Astrocyte of the cerebellum (primary cell): ENCODE measurements at regions not wholly inside any gene's neighbourhood (a gene's known extent, or its start where the extent isn't known, plus 50 kb on each side); places are given as distances from the start of the nearest gene placed in this dataset.

Experiments used
- DNase-seq: peaks from one replicate; pipeline ENCODE4 v3.0.0-alpha.2; 2011; ENCODE audit warnings: low read depth
- H3K4me3 ChIP-seq: 2 replicates; pipeline ENCODE4 v1.5.1; 2011; ENCODE audit warnings: mild to moderate bottlenecking, low read depth, low read length, moderate library complexity
- in situ Hi-C: cut with HindIII; loops from 2 replicates; pipeline ENCODE4 v1.10.0; 2017; ENCODE audit warnings: low sequenced_read_pairs
- TF ChIP-seq, protein P1 (sequence below): IDR thresholded peaks from 2 replicates; pipeline ENCODE4 v1.5.1; 2012; ENCODE audit warnings: low read length, low read depth, moderate library complexity, mild to moderate bottlenecking; ENCODE audit errors: missing control alignments

DNA sequence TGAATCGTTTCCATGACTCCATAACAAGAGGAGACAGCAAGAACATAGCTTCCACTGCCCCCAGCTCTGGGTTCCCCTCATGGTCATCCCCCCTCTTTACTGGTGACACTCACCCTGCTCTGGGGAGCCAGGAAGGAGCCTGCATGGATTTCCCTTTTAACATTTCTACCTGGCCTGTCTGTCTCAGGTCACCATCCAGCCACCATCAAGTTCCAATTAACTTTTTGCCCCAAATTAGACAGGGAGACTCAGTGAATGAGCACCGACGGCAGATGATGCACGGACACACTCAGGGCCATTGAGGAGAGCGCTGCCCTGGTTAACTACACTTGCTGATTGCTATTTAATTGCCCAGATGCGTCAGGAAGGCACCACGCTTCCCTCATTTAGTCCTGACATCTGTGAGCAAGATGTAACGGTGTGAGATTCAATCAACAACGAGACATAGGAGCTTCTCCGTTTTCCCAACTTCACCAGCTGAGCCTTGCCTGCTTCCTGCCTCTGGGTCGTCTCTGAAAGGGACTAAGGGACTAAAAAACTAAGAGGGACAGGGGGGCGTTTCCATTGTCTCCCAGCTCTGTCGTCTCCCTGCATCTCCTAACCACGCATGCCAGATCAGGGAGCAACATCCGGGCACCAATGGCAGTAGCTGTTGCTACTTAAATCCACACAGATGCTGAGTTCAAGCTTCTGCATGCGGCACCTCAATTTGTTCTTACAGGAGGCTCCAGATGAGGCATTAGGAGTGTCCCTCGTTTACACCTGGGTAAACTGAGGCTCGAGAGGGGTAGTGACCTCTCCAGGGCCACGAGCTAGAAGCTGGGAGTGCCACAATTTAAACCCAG is 426.7 kb downstream of the NPHP4 start:
- TF ChIP-seq, protein P1, sequence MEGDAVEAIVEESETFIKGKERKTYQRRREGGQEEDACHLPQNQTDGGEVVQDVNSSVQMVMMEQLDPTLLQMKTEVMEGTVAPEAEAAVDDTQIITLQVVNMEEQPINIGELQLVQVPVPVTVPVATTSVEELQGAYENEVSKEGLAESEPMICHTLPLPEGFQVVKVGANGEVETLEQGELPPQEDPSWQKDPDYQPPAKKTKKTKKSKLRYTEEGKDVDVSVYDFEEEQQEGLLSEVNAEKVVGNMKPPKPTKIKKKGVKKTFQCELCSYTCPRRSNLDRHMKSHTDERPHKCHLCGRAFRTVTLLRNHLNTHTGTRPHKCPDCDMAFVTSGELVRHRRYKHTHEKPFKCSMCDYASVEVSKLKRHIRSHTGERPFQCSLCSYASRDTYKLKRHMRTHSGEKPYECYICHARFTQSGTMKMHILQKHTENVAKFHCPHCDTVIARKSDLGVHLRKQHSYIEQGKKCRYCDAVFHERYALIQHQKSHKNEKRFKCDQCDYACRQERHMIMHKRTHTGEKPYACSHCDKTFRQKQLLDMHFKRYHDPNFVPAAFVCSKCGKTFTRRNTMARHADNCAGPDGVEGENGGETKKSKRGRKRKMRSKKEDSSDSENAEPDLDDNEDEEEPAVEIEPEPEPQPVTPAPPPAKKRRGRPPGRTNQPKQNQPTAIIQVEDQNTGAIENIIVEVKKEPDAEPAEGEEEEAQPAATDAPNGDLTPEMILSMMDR = no peak
- H3K4me3 ChIP-seq = no peak overlapping the region
- DNase-seq = no peak
- in situ Hi-C loops = no loop called here

DNA sequence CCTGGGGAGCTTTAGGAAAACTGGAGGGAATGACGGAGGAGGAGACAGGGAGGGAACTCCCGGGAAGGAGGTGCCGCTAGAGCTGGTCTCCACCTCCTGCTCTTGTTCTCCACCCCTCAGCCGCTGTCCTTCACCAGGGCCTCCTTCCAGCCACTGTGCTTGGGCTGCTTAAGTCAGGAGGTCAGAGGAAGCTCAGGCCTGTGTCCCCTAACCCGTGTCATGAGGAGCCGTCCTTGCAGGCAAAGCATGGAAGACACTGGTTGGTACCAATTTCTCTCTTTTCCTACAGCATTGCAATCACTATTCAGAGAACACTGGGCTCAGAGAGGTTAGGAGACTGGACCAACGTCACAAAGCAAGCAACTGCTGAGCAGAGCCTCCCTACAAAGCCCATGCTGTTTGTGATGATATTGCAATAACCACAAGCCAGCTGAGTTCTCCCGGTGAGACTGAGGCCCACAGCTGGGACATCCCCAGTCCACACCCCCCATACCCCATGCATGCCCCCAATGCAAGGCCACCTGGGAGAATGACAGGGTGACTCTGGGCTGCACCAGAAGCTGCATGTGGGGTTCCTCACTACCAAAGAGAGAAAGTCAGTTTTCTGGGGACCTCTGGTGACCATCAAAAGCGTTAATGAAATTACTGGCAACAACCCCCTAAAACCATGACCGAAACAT is 427.5 kb downstream of the NPHP4 start:
- in situ Hi-C loops = no loop called here
- no peak overlapping the region for H3K4me3 ChIP-seq
- DNase-seq = no peak
- TF ChIP-seq, protein P1 = no peak

DNA sequence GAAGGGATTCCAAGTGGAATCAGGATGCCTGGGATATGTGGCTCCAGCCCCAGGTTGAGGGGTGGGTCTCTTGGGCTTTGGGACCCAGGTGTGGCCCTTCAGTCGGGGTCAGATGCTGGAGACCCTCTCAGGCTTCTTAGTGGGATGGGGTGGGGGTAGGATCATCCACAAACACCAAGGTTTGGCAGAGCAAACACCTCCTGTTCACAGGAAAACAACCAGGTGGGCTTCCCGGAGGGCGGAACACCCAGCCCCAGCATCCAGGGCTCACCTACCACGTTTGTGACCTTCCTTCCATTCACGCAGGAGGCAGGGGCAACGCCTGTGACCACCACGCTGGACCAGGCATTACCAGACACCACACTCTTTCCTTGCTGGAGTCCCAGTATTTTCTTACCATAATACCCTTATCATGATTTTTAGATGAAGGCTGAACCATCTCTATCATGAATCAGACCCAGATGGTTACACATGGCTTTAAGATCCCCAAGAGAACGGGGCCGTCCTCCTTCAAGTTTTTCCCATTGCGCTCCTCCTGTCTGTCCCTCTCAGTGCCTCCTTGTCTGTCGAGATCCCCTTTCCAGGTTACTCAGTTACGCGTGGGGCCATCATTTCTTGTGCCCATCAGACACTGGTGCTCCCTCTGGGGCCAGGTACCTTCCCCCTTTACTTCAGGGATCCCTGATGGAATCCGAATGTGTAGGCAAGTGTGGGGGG is 428.2 kb downstream of the NPHP4 start:
- H3K4me3 ChIP-seq = no peak overlapping the region
- no peak for DNase-seq
- TF ChIP-seq, protein P1 = no peak
- in situ Hi-C loops = no loop called here

DNA sequence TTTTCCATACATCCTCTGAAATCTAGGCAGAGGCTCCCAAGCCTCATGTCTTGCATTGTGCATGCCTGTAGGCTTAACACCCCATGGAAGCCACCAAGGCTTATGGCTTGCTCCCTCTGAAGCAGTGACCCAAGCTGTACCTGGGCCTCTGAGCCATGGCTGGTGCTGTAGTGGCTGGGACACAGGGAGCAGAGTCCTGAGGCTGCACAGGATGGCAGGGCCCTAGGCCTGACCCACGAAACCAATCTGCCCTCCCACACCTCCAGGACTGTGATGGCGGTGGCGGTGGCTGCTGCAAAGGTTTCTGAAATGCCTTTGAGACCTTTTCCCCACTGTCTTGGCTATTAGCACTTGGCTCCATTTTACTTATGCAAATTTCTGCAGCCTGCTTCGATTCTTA is 429.5 kb downstream of the NPHP4 start:
- DNase-seq = no peak
- TF ChIP-seq, protein P1 = no peak
- in situ Hi-C loops = no loop called here

DNA sequence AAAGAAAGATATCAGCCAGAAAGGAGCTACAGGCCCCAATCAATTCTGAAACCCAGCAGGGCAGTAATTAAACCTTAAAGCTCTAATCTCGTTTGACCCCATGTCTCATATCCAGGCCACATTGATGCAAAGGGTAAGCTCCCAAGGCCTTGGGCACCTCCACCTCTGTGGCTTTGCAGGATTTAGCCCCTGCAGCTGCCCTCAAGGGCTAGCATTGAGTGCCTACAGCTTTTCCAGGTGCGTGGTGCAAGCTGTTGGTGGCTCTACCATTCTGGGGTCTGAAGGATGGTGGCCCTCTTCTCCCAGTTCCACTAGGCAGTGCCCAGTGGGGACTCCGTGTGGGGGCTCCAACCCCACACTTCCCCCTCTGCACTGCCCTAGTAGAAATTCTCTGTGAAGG is 429.9 kb downstream of the NPHP4 start:
- TF ChIP-seq, protein P1 = no peak
- in situ Hi-C loops = no loop called here
- H3K4me3 ChIP-seq = no peak overlapping the region
- no peak for DNase-seq

More for the DNA sequence above, 429.5 kb downstream of the NPHP4 start:
- H3K4me3 ChIP-seq = no peak overlapping the region

DNA sequence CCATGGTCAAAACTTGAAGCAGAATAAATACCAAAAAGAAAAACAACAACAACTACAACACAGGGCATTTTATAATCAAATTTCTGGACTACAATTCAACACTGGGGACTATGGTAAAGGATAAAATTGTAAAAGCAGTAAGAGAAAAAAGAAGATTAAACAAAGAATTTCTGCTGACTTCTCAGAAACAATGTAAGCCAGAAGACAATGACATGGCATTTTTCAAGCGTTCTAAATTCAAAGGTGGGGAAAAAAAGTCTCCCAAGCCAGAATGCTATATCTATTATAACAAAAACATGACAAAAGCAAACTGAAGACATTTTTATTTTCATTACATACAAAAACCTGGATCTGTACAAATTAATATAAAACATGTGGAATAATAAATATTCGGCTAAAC is 433.1 kb downstream of the NPHP4 start:
- no peak for DNase-seq
- TF ChIP-seq, protein P1 = no peak
- in situ Hi-C loops = no loop called here
- no peak overlapping the region for H3K4me3 ChIP-seq
